ENCODE measurements at regions not wholly inside any gene's neighbourhood (a gene's known extent, or its start where the extent isn't known, plus 50 kb on each side); places are given as distances from the start of the nearest gene placed in this dataset.

- DNase-seq = no peak
These were observed 961.6 kb downstream of the TBC1D22A start for GRCh38 chr22:47724030-47724429.

- DNase-seq = no peak
These were observed 955.9 kb downstream of the TBC1D22A start for GRCh38 chr22:47718337-47718736.

- no peak for DNase-seq
These were observed 954.6 kb downstream of the TBC1D22A start for GRCh38 chr22:47716890-47717615.

DNA sequence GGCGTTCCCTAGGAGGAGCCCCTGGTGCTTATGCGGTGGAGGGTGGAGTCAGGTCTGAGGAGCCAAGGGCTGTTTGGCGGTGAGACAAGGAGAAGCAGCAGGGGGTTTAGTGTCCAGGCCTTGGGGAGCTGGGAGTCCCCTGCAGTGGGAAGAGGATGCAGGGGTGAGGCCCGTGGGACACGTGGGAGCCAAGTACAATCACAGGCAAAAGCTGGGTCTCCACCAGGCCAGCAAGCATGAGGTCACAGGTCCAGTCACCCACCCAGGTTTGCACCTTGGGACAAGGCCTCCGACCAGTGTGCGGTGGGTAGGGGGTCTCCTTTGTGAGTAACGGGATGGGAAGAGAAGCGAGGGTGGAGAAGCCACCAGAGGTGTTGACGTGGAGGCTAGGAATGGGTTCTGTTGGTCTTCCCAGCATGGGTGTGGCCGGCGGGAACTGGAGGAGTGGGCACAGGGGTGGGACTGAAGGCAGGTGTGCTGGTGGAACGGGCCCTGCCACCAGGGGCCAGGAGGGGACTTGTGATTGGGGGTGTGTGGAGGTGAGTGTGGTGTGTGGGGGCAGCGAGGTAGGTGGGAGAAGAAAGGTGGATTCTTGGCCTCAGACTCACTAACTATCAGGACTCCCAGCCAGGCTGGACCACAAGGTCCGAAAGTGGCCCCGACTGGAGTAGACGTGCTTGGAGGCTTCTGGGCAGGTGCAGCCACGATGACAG is 953.6 kb downstream of the TBC1D22A start:
- no peak for DNase-seq

GRCh38 chr22:47713941-47714340 is 951.5 kb downstream of the TBC1D22A start:
- no peak for DNase-seq

- no peak for DNase-seq
These were observed 947.7 kb downstream of the TBC1D22A start for GRCh38 chr22:47710135-47710534.

DNA sequence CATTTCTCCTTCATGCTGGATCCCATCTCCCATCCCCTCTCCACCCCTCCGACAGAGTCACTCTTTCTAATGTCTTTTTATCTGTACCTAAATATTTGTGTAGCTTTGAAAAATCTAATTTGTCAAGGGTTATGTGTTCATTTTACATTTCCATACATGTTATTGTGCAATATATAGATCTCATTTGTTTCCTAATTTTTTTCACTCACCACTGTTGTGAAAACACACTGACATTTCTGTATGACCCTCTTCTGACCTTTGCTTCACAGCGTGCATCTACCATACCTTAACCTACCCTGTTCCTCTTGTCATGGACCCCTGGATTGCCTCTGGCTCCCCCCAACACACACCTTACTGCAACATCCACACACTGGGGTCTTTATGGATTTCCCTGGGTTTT is 942.9 kb downstream of the TBC1D22A start:
- DNase-seq = no peak

GRCh38 chr22:47698906-47699305 is 936.5 kb downstream of the TBC1D22A start:
- no peak for DNase-seq

GRCh38 chr22:47697861-47698260 is 935.4 kb downstream of the TBC1D22A start:
- no peak for DNase-seq

GRCh38 chr22:47696776-47697175 is 934.3 kb downstream of the TBC1D22A start:
- DNase-seq = no peak

GRCh38 chr22:47695176-47695575 is 932.7 kb downstream of the TBC1D22A start:
- DNase-seq = no peak

- no peak for DNase-seq
These were observed 932.2 kb downstream of the TBC1D22A start for GRCh38 chr22:47694536-47695130.

DNA sequence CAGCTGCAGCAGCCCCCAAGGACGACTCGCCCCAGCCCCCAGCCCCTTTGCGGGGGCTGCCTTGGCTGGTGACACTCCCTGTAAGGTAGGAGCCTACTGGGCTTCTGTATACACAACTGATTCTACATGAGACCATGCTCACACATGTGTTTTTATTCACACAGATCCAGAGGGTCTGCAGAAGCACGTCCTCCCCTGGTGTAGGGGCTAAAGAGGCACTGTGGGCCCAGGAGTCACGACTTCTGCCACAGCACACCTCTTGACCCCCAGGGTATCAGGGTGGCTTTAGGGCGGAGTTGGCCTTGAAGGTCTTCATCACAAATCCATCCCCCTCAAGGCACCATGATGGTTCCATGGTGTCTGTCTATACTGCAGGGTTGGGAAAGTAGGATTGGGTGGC is 931.2 kb downstream of the TBC1D22A start:
- no peak for DNase-seq

- DNase-seq = no peak
These were observed 930.4 kb downstream of the TBC1D22A start for GRCh38 chr22:47692811-47693210.

DNA sequence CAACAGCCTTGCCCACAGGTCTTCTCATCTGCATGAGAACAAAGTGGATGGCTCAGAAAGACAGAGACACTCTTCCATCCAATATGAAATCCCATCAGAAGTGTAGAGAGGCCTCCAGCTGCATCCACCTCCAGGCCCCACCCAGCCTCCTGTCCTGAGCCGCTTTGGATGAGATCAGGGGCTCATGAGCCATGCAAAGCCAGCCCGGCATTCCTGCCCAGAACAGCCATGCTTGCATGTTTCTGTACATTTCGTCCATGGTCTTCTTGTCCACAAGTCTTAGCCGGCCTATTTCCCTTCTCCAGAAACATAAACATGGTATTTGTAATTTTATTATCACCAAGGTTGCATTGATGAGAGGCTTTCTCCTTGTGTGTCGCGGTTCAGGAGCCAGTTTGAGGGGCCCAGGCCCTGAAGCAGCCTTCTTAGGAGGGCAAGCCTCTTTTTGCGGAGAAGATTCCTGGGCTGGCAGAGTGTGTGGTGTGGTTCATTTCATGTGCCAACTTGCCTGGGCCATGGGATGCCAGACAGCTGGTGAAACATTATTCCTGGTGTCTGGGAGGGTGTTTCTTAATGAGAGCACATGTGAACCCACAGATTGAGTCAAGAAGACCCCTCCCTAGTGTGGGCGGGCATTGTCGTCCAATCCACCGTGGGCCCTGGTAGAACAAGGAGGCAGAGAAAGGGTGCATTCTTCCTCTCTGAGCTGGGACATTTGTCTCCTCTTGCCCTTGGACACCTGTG is 928.9 kb downstream of the TBC1D22A start:
- no peak for DNase-seq

- DNase-seq = no peak
These were observed 928.1 kb downstream of the TBC1D22A start for GRCh38 chr22:47690586-47690985.

GRCh38 chr22:47690166-47690565 is 927.7 kb downstream of the TBC1D22A start:
- no peak for DNase-seq

DNA sequence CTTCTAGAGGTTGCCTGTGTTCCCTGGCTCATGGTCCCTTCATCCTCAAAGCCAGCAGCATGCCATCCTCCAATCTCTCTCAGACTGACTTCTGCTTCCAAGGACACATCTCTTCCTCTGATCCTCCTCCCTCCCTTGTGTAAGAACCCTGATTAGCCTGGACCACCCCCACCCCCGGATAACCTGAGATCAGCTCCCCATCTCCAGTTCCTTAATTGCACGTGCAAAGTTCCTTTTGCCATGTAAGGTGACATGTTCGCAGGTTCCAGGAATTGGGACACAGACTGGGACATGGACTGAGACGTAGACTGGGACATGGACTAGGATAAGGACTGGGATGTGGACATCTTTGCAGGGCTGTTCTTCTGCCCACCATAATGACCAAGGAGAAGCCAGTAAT is 925.3 kb downstream of the TBC1D22A start:
- DNase-seq = no peak

- no peak for DNase-seq
These were observed 924.9 kb downstream of the TBC1D22A start for GRCh38 chr22:47687346-47687655.

GRCh38 chr22:47686594-47687345 is 924.3 kb downstream of the TBC1D22A start:
- DNase-seq = no peak

- no peak for DNase-seq
These were observed 919.1 kb downstream of the TBC1D22A start for GRCh38 chr22:47681411-47682165.

DNA sequence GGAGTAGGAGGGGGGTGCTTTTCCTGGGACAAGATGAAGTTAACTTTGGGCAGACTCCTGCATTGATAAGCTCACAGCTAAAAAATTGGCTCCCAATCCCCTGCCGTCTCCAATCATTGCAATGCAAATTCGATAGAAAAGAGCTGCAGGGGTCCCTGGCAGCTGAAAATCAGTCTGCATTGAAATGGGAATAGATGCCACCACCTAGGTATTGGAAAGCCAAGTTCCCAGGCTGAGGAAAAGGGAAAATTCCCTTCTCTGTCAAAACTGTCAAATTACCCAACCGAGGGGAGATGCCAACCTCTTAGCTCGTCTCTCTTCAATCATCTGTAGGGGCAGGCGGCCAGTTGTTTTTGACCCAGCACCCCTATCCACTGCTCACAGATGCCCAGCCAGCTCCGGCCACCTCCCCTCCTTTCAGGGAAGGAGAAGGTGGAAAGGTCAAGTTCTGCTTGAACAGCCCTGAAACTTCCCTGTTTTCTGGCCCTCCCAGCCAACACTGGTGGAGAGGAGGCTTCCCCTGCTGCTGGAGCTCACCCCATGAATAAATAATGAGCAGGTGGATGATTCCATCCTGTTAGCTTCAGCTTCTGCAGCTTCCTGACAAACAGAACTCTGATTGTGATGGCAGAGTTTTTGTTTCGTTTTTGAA is 916.3 kb downstream of the TBC1D22A start:
- no peak for DNase-seq
